Esophagus muscularis mucosa (tissue), 4 donors: ENCODE measurements at regions not wholly inside any gene's neighbourhood (a gene's known extent, or its start where the extent isn't known, plus 50 kb on each side); places are given as distances from the start of the nearest gene placed in this dataset.

Experiments
- DNase-seq: peaks from one replicate; pipeline ENCODE4 v3.0.0-alpha.2; 2017; ENCODE audit errors: extremely low spot score
- H3K27ac ChIP-seq, 4 donors: fragments of 200-600 bp; sonication (generic); replicated peaks in 1 of 4; 1 replicate in 3 of 4; 2 replicates in 1 of 4; pipeline ENCODE4 v1.5.1; 2016 to 2019; ENCODE audit warnings: mild to moderate bottlenecking in 1 of 4
- H3K27me3 ChIP-seq, 4 donors: fragments of 200-600 bp; sonication (generic); one replicate each; pipeline versions ENCODE4 v1.5.1 to v1.6.0; 2016 to 2019
- H3K36me3 ChIP-seq, 4 donors: fragments of 200-600 bp; sonication (generic); one replicate each; pipeline ENCODE4 v1.5.1; 2016 to 2019
- H3K4me1 ChIP-seq, 4 donors: fragments of 200-600 bp; sonication (generic); one replicate each; pipeline ENCODE4 v1.5.1; 2016 to 2019
- H3K4me3 ChIP-seq, 4 donors: fragments of 200-600 bp; sonication (generic); 1 replicate in 2 of 4; 2 replicates in 2 of 4; pipeline ENCODE4 v1.5.1; 2016 to 2019; ENCODE audit warnings: mild to moderate bottlenecking in 4 of 4, moderate library complexity in 1 of 4
- H3K9me3 ChIP-seq, 4 donors: fragments of 200-600 bp; sonication (generic); 1 replicate in 3 of 4; 2 replicates in 1 of 4; pipeline ENCODE4 v1.5.1; 2016 to 2019
- CTCF ChIP-seq, 3 experiments: fragments of 200-600 bp in 2 of 3; fragments of 450-650 bp in 1 of 3; sonication (generic) in 2 of 3; IDR thresholded peaks; one replicate each; pipeline ENCODE4 v1.5.1; 2017 to 2019; ENCODE audit warnings: antibody characterized with exemption in 3 of 3, mild to moderate bottlenecking in 2 of 3, moderate library complexity in 1 of 3
- EP300 ChIP-seq: sonication (generic); formaldehyde crosslinking; IDR thresholded peaks from one replicate; pipeline ENCODE4 v1.6.1; 2017; ENCODE audit warnings: antibody characterized with exemption
- POLR2A ChIP-seq: fragments of 450-650 bp; IDR thresholded peaks from one replicate; pipeline ENCODE4 v1.6.1; 2017; ENCODE audit warnings: antibody characterized with exemption, moderate library complexity, mild to moderate bottlenecking, low read depth
- POLR2AphosphoS5 ChIP-seq, 2 donors: sonication (generic); formaldehyde crosslinking; IDR thresholded peaks; one replicate each; pipeline ENCODE4 v1.6.1; 2017; ENCODE audit warnings: antibody characterized with exemption in 2 of 2
- WGBS: methylation state at CpG from one replicate; pipeline ENCODE4 v1.1.5; 2018; 5-methylcytosine and 5-hydroxymethylcytosine counted together
- intact Hi-C: fragments of 100-400 bp; cut with DNase I; formaldehyde crosslinking; loops from one replicate; pipeline ENCODE4 v1.15.1; 2023

- Histone ChIP-seq H3K27ac (no peak overlapping the region), H3K36me3 (no peaks in the 10 kb centered on the region), H3K4me3 (no peak overlapping the region), H3K27me3 (no peaks in the 10 kb centered on the region), H3K4me1 (peaks cover 3 to 19% (median 16%) of the 10 kb centered on the region in 4 donors), H3K9me3 (no peaks in the 10 kb centered on the region)
- peak; percentile 75 for DNase-seq
- intact Hi-C loops: no loop called here
- TF ChIP-seq EP300 (no peak), POLR2AphosphoS5 (IDR thresholded peaks at IDR 0.05) (no peak), POLR2A (no peak), CTCF (IDR thresholded peaks at IDR 0.05) (no peak)
- WGBS: 70% methylated on average over 10 of the region's 10 CpGs
These were observed 51.3 kb downstream of the OR10H4 start for GRCh38 chr19:16000024-16000663.

GRCh38 chr19:16001481-16002312 is 52.9 kb downstream of the OR10H4 start:
- Histone ChIP-seq H3K9me3 (no peaks in the 10 kb centered on the region), H3K36me3 (no peaks in the 10 kb centered on the region), H3K27me3 (no peaks in the 10 kb centered on the region), H3K27ac (peak overlapping the region in 2 of 4 donors; percentile 7 to 17), H3K4me1 (peaks cover 3 to 19% (median 16%) of the 10 kb centered on the region in 4 donors), H3K4me3 (peak overlapping the region; percentile 37 to 56 (median 48))
- peak; percentile 90 for DNase-seq
- intact Hi-C loops: no loop called here
- 26% methylated on average over 4 of the region's 12 CpGs for WGBS
- TF ChIP-seq EP300 (no peak), POLR2AphosphoS5 (IDR thresholded peaks at IDR 0.05) (no peak), POLR2A (no peak), CTCF (IDR thresholded peaks at IDR 0.05) (no peak)

- intact Hi-C loops: no loop called here
- 74% methylated on average over 11 of the region's 11 CpGs for WGBS
- Histone ChIP-seq H3K9me3 (no peaks in the 10 kb centered on the region), H3K27me3 (no peaks in the 10 kb centered on the region), H3K36me3 (no peaks in the 10 kb centered on the region), H3K27ac (peak overlapping the region in 2 of 4 donors; percentile 7 to 17), H3K4me3 (peak overlapping the region; percentile 37 to 56 (median 48)), H3K4me1 (peaks cover 3 to 19% (median 16%) of the 10 kb centered on the region in 4 donors)
- DNase-seq: peak; percentile 74
- no peak for TF ChIP-seq EP300
These were observed 53.9 kb downstream of the OR10H4 start for GRCh38 chr19:16002406-16003384.

GRCh38 chr19:16003391-16003790 is 54.6 kb downstream of the OR10H4 start:
- intact Hi-C loops: no loop called here
- no peak overlapping the region for H3K27ac ChIP-seq
- H3K9me3 ChIP-seq: no peaks in the 10 kb centered on the region
- DNase-seq: peak; percentile 62
- TF ChIP-seq EP300 (no peak), POLR2A (no peak)
- H3K27me3 ChIP-seq: no peaks in the 10 kb centered on the region
- whole genome bisulfite sequencing: 85% methylated on average over 3 of the region's 3 CpGs
- no peak overlapping the region for H3K4me3 ChIP-seq
- no peaks in the 10 kb centered on the region for H3K36me3 ChIP-seq
- H3K4me1 ChIP-seq: peaks cover 3 to 19% (median 16%) of the 10 kb centered on the region in 4 donors

- Histone ChIP-seq H3K27me3 (no peaks in the 10 kb centered on the region), H3K4me3 (no peak overlapping the region), H3K27ac (no peak overlapping the region), H3K9me3 (no peaks in the 10 kb centered on the region), H3K4me1 (peaks cover 3 to 19% (median 16%) of the 10 kb centered on the region in 4 donors), H3K36me3 (no peaks in the 10 kb centered on the region)
- TF ChIP-seq POLR2A (no peak), POLR2AphosphoS5 (IDR thresholded peaks at IDR 0.05) (no peak), EP300 (no peak), CTCF (IDR thresholded peaks at IDR 0.05) (no peak)
- intact Hi-C loops: no loop called here
- 70% methylated on average over 3 of the region's 3 CpGs for WGBS
- DNase-seq: peak; percentile 66
These were observed 57.1 kb downstream of the OR10H4 start for GRCh38 chr19:16005925-16006324.
